Activated CD4-positive, alpha-beta T cell treated with anti-CD3 and anti-CD28 coated beads, Interleukin-2, amount 50 U/mL, for 16 hours (primary cell): ENCODE measurements at regions not wholly inside any gene's neighbourhood (a gene's known extent, or its start where the extent isn't known, plus 50 kb on each side); places are given as distances from the start of the nearest gene placed in this dataset.
A peak's percentile ranks its signal among the peaks of the same experiment; 100 is the strongest.
"Not testable (repeated sequence)": the region's sequence is repeated elsewhere in the genome, so short reads cannot be mapped to it uniquely, and the experiment has no call there.

Experiments
- DNase-seq: peaks from one replicate; pipeline ENCODE4 v3.0.0-alpha.2; 2020

- no peak for DNase-seq
Observed at GRCh38 chr16:22660441-22661160, 149.9 kb downstream of the NPIPB5 start.

DNA sequence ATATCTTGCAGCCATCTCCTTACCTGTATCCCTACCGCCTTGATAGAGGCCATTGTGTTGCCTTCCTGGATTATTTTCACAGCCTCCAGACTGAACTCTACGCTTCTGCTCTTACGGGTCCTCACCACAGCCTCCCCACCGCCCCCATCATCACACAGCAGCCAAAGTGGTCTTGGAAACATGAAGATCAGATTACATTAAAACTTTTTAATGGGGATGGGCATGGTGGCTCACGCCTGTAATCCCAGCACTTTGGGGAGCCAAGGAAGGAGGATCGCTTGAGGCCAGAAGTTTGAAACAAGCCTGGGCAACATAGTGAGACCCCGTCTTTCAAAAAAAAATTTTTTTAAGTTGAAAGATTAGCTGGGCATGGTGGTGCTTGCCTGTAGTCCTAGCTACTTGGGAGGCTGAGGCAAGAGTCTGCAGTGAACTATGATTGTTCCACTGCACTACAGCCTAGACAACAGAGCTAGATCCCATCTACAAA is 150.5 kb downstream of the NPIPB5 start:
- DNase-seq, result no peak

DNA sequence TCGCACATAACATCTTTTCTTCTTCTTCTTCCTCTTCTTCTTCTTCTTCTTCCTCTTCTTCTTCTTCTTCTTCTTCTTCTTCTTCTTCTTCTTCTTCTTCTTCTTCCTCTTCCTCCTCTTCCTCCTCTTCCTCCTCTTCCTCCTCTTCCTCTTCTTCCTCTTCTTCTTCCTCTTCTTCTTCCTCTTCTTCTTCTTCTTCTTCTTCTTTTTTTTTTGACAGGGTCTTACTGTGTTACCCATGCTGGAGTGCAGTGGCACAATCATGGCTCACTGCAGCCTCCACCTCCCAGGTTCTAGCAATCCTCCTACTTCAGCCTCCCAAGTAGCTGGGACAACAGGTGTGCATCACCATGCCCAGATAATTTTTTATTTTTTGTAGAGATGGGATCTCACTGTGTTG is 151.0 kb upstream of the HS3ST2 start:
- DNase-seq, result not testable (repeated sequence)

- no peak for DNase-seq
Observed at GRCh38 chr16:22663389-22664064, 150.4 kb upstream of the HS3ST2 start.

DNA sequence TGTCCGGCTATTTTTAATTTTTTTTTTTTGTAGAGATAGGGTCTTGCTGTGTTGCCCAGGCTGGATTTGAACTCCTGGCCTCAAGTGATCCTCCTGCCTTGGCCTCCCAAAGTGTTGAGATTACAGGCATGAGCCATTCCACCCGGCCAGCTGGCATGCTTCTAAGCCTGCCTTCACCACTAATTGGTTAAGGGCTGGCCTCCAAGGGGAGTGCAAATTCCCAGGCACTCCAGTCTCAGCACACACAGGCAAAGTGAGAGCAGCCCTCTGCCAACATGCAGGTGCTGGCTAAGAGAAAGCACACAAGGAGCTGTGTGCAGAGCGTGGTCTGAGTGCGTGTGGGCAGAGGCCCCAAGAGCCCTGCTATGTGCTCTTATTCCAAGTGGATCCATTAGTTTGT is 149.8 kb upstream of the HS3ST2 start:
- no peak for DNase-seq

- DNase-seq, result no peak
Observed at GRCh38 chr16:22664561-22664997, 149.4 kb upstream of the HS3ST2 start.

DNA sequence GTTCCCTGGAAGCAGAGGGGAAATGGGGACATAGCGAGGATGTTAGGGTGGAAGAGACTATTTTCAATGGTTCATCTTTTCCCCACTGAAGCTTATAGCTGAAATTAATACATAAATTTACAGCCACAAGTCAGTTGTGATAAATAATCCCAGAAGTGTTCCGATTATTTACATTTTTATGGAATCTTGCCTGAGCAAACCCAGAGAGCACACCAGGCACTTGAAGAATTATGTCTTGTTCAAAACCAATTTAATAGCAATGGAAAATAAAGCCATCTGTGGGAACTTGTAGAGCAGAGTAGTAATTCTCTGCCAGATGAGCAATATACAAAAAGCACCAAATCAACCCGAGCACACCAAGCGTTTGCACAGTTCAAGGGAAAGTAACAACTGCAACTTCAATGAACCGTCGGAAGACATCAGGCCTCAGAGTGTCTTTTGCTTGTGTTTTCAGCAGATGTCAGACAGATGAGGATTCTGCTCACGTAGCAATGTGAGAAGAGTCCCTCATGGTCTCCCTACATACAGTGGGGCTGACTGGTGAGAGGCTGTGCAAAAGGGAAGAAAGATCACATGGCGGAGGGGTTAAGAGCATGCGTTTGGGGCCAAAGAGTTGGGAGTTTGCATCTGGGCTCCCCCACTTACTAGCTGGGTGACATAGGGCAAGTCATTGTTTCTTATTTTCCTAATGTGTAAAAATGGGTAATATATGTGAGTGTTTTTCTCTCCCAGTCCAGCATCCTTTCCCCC is 148.7 kb upstream of the HS3ST2 start:
- DNase-seq, result no peak

DNA sequence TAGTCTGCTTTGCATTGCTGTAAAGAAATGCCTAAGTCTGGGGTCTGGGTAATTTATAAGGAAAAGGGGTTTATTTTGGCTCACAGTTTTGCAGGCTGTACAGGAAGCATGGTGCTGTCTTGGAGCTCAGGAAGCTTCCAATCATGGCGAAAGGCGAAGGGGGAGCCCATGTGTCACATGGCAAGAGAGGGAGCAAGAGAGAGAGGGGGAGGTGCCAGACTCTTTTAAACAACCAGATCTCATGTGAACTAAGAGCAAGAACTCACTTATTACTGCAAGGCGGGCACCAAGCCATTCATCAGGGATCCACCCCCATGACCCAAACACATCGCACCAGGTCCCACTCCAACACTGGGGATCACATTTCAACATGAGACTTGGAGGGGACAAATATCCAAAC is 148.2 kb upstream of the HS3ST2 start:
- DNase-seq, result no peak

DNA sequence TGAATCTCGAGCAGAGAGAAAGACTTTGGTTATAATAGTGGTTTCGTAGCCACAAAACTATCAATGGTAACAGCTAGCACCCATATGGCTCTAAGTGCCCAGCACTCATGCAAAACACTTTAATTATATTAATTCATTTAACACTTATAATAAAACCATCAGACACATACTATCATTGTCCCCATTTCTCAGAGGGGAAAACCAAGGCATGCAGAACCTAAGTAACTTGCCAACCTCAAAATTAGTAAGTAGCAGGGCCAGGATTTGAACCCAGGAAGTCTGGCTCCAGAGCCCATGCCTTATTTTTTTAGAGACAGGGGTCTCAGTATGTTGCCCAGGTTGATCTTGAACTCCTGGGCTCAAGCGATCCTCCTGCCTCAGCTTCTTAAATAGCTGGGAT is 145.6 kb upstream of the HS3ST2 start:
- DNase-seq, result no peak

- no peak for DNase-seq
Observed at GRCh38 chr16:22670044-22670536, 143.9 kb upstream of the HS3ST2 start.

DNA sequence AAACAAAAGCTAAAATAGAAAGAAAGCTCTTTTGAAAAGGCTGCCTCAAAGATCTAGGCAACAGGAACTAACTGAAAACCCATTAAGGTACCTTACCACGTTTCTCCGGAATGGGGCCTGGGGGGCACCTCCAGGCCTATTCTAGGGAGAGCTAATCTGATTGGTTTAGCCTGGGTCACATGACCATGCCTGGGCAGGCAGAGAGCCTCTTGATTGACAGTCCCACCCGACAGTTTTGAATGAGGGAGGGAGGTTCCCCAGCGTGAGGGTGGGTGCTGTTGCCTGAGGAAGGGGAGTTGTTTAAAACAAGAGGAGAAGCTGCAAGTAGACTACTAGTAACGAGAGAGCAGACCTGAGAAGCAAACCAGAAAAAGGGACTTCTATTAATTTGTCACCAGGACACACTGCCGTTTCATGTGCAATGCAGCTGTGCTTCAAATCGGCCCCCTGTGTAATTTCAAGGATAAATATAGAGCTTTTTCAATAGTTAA is 143.4 kb upstream of the HS3ST2 start:
- DNase-seq, result peak; percentile 31

GRCh38 chr16:22671301-22672076 is 142.5 kb upstream of the HS3ST2 start:
- no peak for DNase-seq

- no peak for DNase-seq
Observed at GRCh38 chr16:22672830-22673210, 141.1 kb upstream of the HS3ST2 start.

DNA sequence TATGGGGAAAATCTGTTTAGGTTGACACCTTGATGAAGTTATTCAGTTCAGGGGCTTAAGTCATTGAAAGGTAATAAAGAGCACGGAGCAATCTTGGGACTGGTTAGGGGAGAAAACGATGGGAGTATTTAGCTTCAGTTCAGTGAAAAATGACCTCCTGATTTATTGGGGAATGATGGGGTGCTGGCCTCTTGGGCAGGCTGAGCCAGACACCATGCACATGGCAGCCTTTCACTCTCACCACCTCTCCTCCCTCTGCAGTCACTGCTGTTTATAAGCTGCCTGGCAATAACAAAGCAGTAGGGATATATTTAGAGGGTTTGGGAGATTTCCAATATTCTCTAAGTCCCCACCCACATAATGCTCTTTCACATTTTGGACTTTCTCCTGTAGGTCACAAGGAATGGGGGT is 140.5 kb upstream of the HS3ST2 start:
- no peak for DNase-seq

DNA sequence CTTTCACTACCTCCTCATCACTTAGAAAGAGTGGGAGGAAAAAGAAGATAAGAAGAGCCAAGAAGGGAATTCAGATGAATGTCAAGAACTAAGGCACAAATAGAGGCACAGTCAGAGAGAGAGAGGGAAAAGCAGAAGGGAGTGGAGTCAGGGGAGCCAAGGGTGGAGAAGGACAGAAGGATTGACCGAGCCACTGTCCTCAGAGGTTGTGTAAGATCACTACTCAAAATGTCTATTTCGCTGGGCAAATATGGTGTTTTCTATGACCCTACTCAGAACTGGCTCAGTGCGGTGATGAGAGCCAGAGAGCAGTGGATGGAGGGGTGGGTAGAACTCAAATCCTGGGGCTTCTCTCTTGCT is 139.2 kb upstream of the HS3ST2 start:
- DNase-seq, result no peak

DNA sequence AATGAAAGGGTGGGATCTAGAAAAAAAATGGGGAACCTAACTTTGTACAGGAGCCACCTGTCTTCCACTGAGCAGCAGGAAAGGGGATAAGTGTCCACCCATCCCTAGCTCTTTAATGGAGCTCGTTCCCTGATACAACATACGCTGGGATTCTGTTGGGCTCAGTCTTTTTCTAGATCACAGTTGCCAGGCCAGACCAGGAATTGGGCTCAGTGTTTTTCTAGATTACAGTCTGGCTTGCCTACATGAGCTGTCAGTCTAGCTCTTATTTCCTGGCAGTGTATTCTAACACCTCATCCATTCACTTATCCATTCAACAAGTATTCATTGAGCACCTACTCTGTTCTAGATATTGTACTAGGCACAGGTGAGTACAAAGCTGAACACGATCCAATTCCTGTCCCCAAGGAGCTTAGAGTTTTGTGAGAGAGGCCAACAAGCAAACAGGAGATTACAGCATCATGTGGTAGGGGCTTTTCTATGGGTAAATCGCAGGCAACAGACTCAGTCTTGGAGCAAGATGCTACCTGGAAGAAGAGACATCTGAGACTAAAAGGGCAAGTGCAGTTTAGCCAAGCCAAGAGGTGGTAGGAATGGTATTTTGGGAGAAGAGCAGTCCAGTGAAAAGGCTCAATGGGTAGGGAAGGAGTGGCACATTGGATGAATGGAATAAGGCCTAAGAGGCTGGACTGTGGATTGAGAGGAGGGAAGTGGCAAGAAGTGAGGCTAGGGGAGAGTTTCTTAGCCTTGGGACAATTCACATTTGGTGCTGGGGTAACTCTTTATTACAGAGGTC is 138.0 kb upstream of the HS3ST2 start:
- DNase-seq, result no peak

- no peak for DNase-seq
Observed at GRCh38 chr16:22677024-22677830, 136.7 kb upstream of the HS3ST2 start.

DNA sequence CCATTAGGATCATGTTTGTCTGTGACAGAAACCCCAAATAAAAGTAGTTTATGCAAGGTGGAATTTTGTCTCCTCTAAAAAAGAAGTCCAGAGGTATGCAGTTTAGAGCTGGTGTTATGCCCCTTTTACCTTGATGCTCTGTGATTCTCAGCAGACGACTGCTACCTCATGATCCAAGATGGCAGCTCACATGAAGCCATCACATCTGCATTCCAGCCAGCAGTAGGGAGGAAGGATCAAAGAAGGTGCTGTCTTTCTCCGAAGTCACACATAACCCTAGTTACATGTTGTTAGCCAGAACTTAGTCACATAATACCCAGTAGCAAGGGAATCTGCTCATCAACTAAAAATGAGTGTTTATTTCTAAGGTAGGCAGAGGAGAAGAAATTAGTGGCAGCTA is 135.7 kb upstream of the HS3ST2 start:
- no peak for DNase-seq

DNA sequence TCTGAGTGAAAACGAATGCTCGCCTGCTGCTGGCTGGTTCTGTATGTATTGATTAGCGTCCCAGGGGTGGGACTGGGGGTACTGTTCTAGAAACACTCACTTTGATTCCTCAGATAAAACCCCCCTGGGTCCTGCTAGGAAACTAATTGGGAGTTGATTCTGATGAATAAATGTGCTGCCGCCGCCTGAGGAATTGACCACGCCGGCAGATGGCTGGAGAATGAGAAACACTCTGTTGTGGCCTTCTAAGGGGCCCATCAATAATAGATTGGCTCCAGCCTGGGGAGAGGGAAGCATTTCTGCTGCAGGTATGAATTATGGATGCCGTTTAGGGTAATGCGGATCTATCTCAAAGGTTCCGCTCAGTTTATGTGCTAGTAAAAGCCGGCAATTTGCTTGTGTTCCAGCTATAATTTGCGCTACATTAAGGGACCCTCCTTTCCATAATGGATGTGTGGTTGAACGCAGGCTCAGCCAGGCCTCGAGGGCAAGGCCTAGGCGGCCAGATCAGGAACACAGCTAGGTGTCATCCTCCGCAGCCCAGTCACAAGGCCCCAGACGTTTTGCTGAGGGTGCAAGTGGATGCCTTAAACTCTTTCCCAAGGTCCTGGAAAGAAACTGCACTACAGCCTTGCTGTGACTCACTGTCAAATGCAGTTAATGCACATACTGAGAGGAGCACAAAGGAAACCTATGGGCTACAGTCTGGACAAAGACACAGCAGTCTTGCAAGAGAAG is 132.2 kb upstream of the HS3ST2 start:
- no peak for DNase-seq

GRCh38 chr16:22683258-22683657 is 130.7 kb upstream of the HS3ST2 start:
- no peak for DNase-seq
